Tibial artery (tissue), 4 donors: ENCODE measurements at regions not wholly inside any gene's neighbourhood (a gene's known extent, or its start where the extent isn't known, plus 50 kb on each side); places are given as distances from the start of the nearest gene placed in this dataset.
"Not testable (repeated sequence)": the region's sequence is repeated elsewhere in the genome, so short reads cannot be mapped to it uniquely, and the experiment has no call there.

Experiments used
- DNase-seq, 2 donors: peaks; one replicate each; pipeline ENCODE4 v3.0.0-alpha.2; 2019
- H3K27ac ChIP-seq, 2 donors: fragments of 200-600 bp; sonication (generic) in 1 of 2; 1 replicate in 1 of 2; 2 replicates in 1 of 2; pipeline ENCODE4 v1.5.1; 2018 to 2019; ENCODE audit warnings: mild to moderate bottlenecking in 1 of 2
- H3K27me3 ChIP-seq, 2 donors: fragments of 200-600 bp; sonication (generic) in 1 of 2; one replicate each; pipeline versions ENCODE4 v1.5.1 to v1.6.0; 2016 to 2019
- H3K36me3 ChIP-seq, 3 donors: fragments of 200-600 bp; sonication (generic) in 2 of 3; one replicate each; pipeline ENCODE4 v1.5.1; 2016 to 2019; ENCODE audit warnings: mild to moderate bottlenecking in 2 of 3
- H3K4me1 ChIP-seq, 4 donors: fragments of 200-600 bp; sonication (generic) in 2 of 4; 1 replicate in 3 of 4; 2 replicates in 1 of 4; pipeline ENCODE4 v1.5.1; 2016 to 2019
- H3K4me3 ChIP-seq, 2 donors: fragments of 200-600 bp; sonication (generic) in 1 of 2; 1 replicate in 1 of 2; 2 replicates in 1 of 2; pipeline ENCODE4 v1.5.1; 2018 to 2019; ENCODE audit warnings: mild to moderate bottlenecking in 2 of 2
- H3K9me3 ChIP-seq, 3 donors: fragments of 200-600 bp; sonication (generic) in 1 of 3; one replicate each; pipeline ENCODE4 v1.5.1; 2016 to 2019
- CTCF ChIP-seq, 2 experiments: fragments of 200-600 bp in 1 of 2; fragments of 450-650 bp in 1 of 2; IDR thresholded peaks; one replicate each; pipeline ENCODE4 v1.5.1; 2017 to 2019; ENCODE audit warnings: antibody characterized with exemption in 2 of 2, mild to moderate bottlenecking in 1 of 2, moderate library complexity in 1 of 2
- intact Hi-C: fragments of 100-400 bp; cut with DNase I; formaldehyde crosslinking; loops from one replicate; pipeline ENCODE4 v1.15.0; 2023; ENCODE audit warnings: low total_unique reads

GRCh38 chr3:75320369-75320768 is 343.8 kb upstream of the FRG2C start:
- Histone ChIP-seq H3K9me3 (no peaks in the 10 kb centered on the region), H3K4me3 (no peak overlapping the region), H3K36me3 (no peaks in the 10 kb centered on the region), H3K27ac (no peak overlapping the region), H3K4me1 (no peaks in the 10 kb centered on the region), H3K27me3 (no peaks in the 10 kb centered on the region)
- DNase-seq = no peak
- intact Hi-C loops = no loop called here
- no peak for TF ChIP-seq CTCF (IDR thresholded peaks at IDR 0.05)

- intact Hi-C loops = no loop called here
- Histone ChIP-seq H3K27ac (no peak overlapping the region), H3K27me3 (no peaks in the 10 kb centered on the region), H3K4me3 (no peak overlapping the region), H3K36me3 (no peaks in the 10 kb centered on the region), H3K9me3 (no peaks in the 10 kb centered on the region), H3K4me1 (no peaks in the 10 kb centered on the region)
- DNase-seq = no peak
- no peak for TF ChIP-seq CTCF (IDR thresholded peaks at IDR 0.05)
Observed at GRCh38 chr3:75321060-75321459, 343.1 kb upstream of the FRG2C start.

- DNase-seq, H3K4me1 ChIP-seq, H3K9me3 ChIP-seq, H3K27ac ChIP-seq, H3K36me3 ChIP-seq, intact Hi-C loops, H3K27me3 ChIP-seq, H3K4me3 ChIP-seq: not testable (repeated sequence)
Observed at GRCh38 chr3:75323936-75324335, 340.2 kb upstream of the FRG2C start.

DNA sequence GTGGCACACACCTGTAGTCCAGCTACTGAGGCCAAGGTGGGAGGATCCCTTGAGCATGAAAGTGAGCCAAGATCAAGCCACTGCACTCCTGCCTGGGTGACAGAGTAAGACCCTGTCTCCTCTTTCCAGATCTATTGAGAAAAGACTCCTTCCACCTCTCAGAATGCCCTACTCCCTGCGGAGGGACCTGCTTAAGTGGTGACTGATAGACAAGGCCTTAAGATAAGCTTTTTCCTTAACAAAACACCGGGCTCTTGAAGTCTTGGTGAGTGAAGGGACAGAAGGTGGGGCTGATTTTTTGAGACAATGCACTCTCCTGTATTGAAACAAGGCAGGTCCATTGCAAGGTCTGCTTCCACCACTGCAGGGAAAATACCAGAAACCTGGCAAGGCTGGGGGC is 338.4 kb upstream of the FRG2C start:
- H3K27ac ChIP-seq = no peak overlapping the region
- no peaks in the 10 kb centered on the region for H3K4me1 ChIP-seq
- no peak overlapping the region for H3K4me3 ChIP-seq
- peaks cover 0 to 4% of the 10 kb centered on the region in 2 donors for H3K27me3 ChIP-seq
- no peak for DNase-seq
- no peak for TF ChIP-seq CTCF (IDR thresholded peaks at IDR 0.05)
- intact Hi-C loops = no loop called here
- H3K36me3 ChIP-seq = no peaks in the 10 kb centered on the region
- H3K9me3 ChIP-seq = no peaks in the 10 kb centered on the region

DNA sequence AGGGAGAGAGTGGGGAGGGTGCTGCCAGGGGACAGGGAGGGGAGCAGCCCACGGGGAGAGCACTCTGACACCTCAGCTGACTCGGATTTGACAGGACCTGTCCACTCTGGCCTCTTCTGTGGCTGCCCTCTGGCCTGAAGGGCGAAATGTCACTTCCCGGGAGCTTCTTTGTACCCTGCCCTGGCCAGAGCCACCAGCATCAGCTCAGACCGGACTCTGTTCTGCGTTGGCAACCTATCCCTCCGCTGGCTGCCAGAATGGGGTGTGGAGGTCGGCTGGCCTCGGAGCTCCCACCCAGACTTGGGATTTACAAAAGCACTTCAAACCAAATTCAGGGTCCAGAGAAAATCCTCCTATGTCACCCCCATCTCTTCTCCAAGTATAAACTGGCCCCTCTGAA is 336.7 kb upstream of the FRG2C start:
- Histone ChIP-seq H3K9me3 (no peaks in the 10 kb centered on the region), H3K4me1 (no peaks in the 10 kb centered on the region), H3K27ac (no peak overlapping the region), H3K4me3 (no peak overlapping the region), H3K36me3 (no peaks in the 10 kb centered on the region), H3K27me3 (peaks cover 0 to 4% of the 10 kb centered on the region in 2 donors)
- DNase-seq = no peak
- intact Hi-C loops = no loop called here
- no peak for TF ChIP-seq CTCF (IDR thresholded peaks at IDR 0.05)

DNA sequence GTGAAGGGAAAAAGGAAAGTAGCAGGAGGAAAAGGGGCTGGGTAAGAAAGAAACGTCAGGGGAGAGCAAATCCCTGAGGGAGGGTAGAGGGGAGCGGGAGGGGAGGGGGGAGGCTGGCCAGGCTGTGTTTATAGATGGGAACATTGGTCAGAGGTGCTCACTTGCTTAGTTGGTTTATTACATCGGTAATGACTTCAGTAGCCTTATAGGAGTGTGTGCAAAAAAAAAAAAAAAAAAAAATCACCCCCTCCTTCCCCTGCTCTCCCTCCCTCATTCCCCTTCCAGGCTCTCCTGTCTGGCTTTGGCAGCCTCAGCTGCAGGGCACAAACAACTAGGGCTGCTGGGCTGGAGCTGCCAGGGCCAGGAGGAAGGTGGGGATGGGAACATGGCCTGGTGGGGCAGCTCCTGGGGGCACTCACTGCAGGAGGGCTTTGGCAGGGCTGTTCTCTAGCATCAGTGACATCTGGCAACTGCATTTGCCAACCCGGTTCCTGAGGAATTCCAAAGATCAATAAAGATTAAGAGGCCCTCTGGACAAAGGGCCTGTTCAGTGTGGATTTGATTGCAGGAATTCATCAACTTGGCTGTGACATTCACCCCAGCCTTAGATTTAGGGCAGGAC is 334.5 kb upstream of the FRG2C start:
- TF ChIP-seq CTCF (IDR thresholded peaks at IDR 0.05) = no peak
- no peak overlapping the region for H3K4me3 ChIP-seq
- peaks cover 0 to 4% of the 10 kb centered on the region in 2 donors for H3K27me3 ChIP-seq
- H3K36me3 ChIP-seq = no peaks in the 10 kb centered on the region
- no peak for DNase-seq
- no peak overlapping the region for H3K27ac ChIP-seq
- H3K4me1 ChIP-seq = peaks cover 0 to 3% (median 0%) of the 10 kb centered on the region in 4 donors
- no peaks in the 10 kb centered on the region for H3K9me3 ChIP-seq
- intact Hi-C loops = no loop called here

GRCh38 chr3:75330446-75330845 is 333.7 kb upstream of the FRG2C start:
- H3K4me3 ChIP-seq, H3K27ac ChIP-seq, H3K9me3 ChIP-seq, H3K27me3 ChIP-seq, H3K4me1 ChIP-seq, DNase-seq, intact Hi-C loops, H3K36me3 ChIP-seq: not testable (repeated sequence)

DNA sequence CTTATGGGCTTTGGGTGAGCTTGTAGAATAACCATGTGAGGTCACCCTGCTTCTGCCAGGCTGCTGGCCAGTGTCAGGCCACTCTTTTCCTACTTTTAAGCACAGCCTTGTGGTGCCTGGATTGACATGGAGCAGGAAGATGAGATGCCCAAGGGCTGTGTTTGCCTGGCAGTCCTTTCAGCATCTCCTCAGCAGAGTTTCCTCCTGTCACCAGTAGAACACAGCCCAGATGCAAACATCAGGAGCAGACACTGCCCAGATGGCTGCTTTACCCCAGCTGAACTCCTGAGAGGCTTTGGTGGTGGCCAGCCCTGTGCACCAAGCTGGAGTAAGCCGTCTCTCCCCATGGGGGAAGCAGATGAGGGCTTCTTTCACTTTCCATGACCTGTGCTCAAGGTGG is 332.0 kb upstream of the FRG2C start:
- H3K27me3 ChIP-seq, H3K9me3 ChIP-seq, intact Hi-C loops, H3K4me3 ChIP-seq, DNase-seq, H3K4me1 ChIP-seq, H3K36me3 ChIP-seq, H3K27ac ChIP-seq: not testable (repeated sequence)
